ENCODE measurements at regions not wholly inside any gene's neighbourhood (a gene's known extent, or its start where the extent isn't known, plus 50 kb on each side); places are given as distances from the start of the nearest gene placed in this dataset.
A peak's percentile ranks its signal among the peaks of the same experiment; 100 is the strongest.
"Not testable (repeated sequence)": the region's sequence is repeated elsewhere in the genome, so short reads cannot be mapped to it uniquely, and the experiment has no call there.

- DNase-seq = no peak
Measured at GRCh38 chr4:91653067-91653466, 650.7 kb upstream of the GRID2 start.

DNA sequence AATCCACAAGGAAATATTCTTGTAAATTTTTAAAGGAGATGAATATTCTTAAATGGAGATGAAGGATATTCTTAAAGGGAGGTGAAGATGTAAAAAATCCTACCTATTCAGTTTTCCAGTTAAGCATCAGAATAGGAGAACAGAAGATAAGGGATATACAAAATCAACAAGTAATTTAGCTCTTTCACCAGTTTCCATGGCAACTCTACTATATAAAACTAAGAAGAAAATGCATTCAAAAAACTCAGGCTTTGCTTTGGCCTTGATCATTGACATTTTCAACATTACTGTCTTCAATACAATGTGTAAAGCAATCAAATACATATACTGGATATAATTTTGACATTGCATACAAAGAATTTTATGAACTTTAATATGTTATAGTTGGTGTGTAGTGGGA lies 622.7 kb upstream of the GRID2 start:
- DNase-seq = no peak

GRCh38 chr4:91681544-91681943 lies 622.2 kb upstream of the GRID2 start:
- no peak for DNase-seq

GRCh38 chr4:91684955-91685354 lies 618.8 kb upstream of the GRID2 start:
- DNase-seq = no peak

GRCh38 chr4:91688413-91688812 lies 615.4 kb upstream of the GRID2 start:
- no peak for DNase-seq

DNA sequence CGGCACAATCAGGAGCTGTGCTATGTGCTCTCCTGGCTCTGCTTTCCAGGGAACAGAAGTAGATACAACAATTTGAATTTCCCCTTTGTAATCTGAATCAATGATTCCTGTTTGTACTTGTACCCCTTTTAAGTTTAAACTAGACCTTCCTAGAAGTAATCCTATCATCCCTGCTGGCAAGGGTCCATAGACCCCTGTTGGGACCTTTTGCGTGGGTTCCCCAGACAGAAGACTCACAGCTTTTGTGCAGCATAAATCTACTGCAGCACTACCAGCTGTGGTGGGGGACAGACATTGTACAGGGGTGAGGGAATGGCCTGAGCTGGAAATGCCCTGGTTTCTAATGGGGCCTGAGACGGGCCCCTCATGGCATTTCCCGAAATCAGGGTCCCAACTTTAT lies 604.1 kb upstream of the GRID2 start:
- not testable (repeated sequence) for DNase-seq

- no peak for DNase-seq
Measured at GRCh38 chr4:91729851-91730250, 573.9 kb upstream of the GRID2 start.

GRCh38 chr4:91734682-91735081 lies 569.1 kb upstream of the GRID2 start:
- no peak for DNase-seq

DNA sequence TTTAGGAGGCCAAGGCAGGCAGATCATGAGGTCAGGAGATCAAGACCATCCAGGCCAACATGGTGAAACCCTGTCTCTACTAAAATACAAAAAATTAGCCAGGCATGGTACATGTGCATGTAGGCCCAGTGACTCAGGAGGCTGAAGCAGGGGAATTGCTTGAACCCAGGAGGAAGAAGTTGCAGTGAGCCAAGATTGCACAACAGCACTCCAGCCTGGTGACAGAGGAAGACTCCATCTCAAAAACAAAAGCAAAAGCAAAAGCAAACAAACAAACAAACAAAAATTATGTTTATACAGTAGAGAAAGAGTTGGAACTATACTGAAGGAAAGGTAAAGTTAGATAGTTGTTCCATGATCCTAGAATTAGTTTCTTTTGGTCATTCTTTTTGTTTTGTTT lies 564.9 kb upstream of the GRID2 start:
- DNase-seq = not testable (repeated sequence)

DNA sequence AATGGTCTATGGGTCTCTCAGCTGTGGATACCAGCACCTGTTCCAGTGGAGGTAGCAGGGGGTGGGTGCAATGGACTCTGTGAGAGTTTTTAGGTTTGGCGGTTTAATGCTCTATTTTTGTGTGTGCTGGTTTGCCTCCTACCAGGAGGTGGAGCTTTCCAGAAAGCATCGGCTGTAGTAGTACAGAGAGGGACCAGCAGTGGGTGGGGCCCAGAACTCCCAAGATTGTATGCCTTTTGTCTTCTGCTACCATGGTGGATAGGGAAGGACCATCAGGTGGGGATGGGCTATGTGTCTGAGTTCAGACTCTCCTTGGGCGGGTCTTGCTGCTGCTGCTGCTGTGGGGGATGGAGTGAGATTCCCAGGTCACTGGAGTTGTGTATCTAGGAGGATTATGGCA lies 557.2 kb upstream of the GRID2 start:
- DNase-seq = no peak

DNA sequence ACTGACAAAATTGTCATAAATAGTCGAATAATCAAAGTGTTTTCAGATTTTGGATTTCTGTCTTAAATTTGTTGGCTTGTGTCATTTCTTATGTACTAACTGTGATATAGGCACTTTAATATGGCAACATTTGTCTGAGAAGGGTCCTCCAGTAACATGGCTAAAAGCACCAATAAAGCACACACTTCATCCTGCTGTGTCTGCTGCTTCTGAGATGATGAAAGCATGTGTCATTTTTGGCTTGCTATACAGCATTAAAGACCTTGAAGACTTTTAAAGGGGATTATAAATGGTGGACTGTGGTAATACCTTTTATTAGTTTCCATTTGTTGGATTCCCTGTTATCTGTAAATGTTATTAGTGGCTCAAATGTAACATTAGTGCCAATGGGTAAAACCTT lies 551.8 kb upstream of the GRID2 start:
- DNase-seq = no peak

GRCh38 chr4:91754716-91755115 lies 549.0 kb upstream of the GRID2 start:
- no peak for DNase-seq

DNA sequence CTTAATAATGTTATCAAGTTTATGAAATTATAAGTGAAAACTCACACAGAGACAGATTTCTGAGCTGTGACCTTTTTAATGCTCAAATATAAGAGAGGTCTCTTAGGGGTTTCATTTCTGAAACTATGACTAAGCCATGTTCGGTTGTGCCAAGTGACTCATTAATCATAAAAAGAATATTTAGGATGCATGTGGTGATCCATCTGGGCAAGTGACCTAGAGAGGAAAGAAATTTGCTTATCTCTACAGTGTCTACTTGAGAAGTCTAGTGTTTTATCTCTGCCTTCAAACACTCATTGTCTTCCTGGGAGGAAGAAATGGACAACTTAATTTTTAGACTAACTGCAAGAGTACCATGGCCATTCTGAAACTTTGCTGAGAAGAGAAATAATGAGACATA lies 545.3 kb upstream of the GRID2 start:
- DNase-seq = no peak

DNA sequence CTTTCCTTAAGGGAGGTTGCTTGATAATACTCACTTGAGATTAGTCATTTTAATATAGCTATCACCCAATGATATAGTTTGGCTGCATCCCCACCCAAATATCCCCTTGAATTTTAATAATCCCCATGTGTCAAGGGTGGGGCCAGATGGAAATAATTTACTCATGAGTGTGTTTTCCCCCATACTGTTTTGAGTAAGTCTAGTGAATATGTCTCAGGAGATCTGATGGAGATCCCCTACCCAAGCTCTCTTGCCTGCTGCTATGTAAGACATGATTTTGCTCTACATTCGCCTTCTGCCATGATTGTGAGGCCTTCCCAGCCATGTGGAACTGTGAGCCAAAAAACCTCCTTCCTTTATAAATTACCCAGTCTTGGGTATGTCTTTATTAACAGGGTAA lies 539.7 kb upstream of the GRID2 start:
- DNase-seq = no peak

DNA sequence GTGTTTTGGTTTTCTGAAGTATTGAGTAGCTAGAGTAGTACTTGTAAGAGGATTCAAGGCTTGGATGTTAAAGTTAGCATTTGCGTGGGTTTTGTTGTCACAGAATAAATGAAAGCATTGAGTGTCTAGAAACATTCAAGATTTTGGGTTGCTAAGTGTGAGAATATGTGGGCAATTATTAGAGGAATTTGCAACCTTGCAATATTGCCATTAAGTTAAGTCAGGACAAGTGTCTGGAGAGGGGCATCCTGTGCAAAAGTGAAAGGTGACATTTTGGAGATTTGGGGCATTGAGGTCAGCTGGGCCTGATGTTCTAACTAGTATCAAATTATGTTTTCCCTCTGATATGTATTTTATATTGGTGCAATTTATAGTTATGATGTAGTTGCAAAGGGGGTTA lies 533.9 kb upstream of the GRID2 start:
- no peak for DNase-seq

- peak; percentile 8 to 36 for DNase-seq
Measured at GRCh38 chr4:91791631-91792030, 512.1 kb upstream of the GRID2 start.

- DNase-seq = no peak
Measured at GRCh38 chr4:91795947-91796346, 507.8 kb upstream of the GRID2 start.

GRCh38 chr4:91812319-91812718 lies 491.4 kb upstream of the GRID2 start:
- no peak for DNase-seq

DNA sequence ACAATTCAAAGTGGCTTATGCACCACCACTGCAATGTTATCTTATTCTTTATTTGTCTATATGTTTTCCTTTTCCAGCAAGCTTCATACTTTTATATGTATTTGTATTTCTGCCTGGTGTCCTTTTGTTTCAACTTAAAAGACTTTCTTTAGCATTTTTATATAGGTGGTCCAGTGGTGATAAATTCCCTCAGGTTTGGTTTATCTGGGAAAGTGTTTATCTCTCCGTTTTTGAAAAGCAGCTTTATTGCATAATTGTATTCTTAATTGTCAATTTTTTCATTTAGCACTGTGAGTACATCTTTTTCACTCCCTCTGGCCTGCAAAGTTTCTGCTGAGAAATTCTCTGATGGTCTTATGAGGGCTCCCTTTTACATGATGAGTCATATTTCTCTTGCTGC lies 479.0 kb upstream of the GRID2 start:
- no peak for DNase-seq

- no peak for DNase-seq
Measured at GRCh38 chr4:91826186-91826585, 477.6 kb upstream of the GRID2 start.

DNA sequence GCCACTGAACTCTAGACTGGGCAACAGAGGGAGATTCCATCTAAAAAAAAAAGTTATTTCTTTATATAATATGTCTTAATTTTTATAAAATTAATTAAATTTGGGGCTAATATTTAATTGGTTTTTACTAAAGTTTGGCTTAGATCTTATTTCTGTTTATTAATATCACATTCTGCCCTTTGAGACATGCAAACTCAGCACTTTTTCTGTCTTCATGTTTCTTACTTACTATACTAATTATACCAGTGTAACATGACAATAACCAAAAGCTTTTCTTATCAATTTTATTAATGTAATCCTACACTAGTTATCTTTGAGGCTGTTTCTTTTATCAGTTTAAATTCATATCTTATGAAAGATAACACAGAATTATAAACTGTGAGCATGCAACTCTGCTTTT lies 475.9 kb upstream of the GRID2 start:
- no peak for DNase-seq

DNA sequence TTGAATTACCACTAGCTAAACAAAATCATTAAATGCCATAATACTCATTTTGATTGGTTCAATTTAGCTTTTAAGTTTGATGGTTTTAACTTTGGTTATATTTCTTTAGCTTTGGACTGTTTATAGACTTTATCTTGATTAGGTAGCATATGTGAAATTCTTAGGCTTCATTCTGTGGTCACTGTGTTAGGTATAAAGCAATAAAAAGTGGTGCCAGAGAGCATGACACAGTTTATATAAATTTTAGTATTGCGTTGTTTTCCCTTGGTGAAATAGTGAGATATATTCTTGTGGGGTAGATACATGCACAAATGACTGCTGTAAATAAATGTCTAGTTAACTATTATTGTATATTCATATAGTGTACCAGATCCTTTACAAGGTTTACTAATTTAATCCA lies 474.2 kb upstream of the GRID2 start:
- DNase-seq = no peak

DNA sequence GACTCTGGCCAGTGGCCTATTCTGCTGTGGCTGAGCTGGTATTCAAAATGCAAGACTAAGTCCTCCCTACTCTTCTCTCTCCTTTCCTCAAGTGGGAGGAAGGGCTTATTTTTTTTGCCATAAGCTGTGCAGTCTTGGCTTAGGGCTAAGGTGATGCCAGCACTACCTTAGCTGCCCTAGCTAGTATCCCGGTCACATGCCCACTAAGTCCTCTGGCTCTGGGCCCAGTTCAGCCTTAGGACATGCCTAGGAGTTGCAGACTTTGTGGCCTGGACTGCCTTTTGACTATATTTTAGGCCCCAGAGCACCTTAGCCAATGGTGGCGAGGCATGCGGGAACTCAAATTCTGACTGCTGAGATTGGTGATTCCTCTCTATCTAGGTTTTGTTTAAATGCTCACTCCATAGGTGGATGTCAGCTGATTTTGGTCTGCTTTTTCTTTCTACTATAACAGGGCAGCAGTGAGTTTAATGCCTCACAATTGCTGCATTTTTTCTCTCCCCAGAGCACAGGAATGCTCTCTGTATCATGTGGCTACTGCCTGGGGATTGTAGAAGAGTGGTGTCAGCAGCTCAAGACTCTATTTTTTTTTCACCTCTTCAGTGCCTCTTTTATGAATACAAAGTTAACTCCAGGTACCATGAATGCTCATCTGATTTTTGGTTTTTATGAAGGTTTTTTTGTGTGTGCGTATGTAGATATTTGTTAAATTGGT lies 472.9 kb upstream of the GRID2 start:
- DNase-seq = no peak

DNA sequence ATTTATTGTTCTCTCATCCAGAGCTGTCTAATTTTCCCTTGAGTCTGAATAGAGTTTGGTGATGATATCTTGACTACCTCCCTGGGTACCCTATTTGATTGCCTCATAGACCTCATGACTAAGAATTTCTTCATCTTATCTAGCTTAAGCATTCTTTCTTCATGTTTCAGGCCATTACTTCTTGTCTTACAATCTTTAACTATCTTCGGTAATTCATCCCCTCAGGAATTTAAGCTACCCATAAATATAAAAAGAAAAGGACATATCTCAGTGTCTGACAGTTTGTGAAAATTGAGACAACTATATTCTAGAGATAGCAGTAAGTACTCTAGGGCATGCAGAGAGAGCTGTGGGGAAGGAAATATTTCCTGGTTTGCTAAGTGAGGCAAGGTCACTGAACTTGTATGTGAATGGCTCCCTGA lies 466.1 kb upstream of the GRID2 start:
- DNase-seq = no peak

DNA sequence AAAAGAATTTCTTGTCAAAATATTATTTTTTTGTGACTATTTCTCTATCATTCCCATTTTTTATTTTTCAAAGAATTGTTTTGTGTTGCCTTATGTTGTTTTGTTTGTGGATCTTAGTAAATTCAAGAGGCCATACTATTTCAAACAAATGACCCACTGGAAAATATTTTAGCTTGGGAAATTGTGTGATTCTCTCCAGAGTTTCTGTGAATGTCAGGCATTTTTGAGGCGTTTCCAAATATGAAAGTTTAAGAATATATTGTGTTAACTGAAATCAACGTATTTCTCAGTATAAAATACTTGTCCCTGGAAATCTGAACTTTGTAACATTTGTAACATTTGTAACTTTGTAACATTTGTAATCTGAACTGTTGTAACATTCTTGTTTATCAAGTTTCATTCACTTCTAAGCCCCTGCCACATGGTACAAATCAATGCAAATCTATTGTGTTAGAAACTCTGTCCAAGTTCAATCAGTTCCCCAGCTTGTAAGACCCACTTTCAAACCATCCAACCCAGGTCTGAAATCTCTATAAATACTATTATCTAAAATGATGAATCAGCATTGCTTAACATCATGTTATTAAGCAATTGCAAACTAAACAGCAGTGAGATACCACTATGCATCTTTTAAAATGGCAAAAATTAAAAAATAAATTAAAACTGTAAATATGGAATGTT lies 465.4 kb upstream of the GRID2 start:
- DNase-seq = no peak

Measured in NCI-H187 (cell line).